Activated CD4-positive, alpha-beta T cell treated with anti-CD3 and anti-CD28 coated beads, Interleukin-2, amount 10 ng/mL, durations not matched to agents 7 days and 5 days (primary cell): ENCODE measurements at regions not wholly inside any gene's neighbourhood (a gene's known extent, or its start where the extent isn't known, plus 50 kb on each side); places are given as distances from the start of the nearest gene placed in this dataset.

Experiments used
- CTCF ChIA-PET: fragments of 350-600 bp; sonication (Branson Sonifier 250); formaldehyde crosslinking; loops from one replicate; lab custom pipeline; 2021; ENCODE audit warnings: antibody characterized with exemption; lab: Charles Lee
- POLR2A ChIA-PET: fragments of 350-600 bp; sonication (Branson Sonifier 250); formaldehyde crosslinking; loops from one replicate; lab custom pipeline; 2021; ENCODE audit warnings: antibody characterized with exemption; lab: Charles Lee
- DNase-seq: peaks from one replicate; pipeline ENCODE4 v3.0.0-alpha.2; 2020
- H3K27ac Mint-ChIP-seq: one replicate; pipeline ENCODE4 v1.8.0; 2021; ENCODE audit warnings: mild to moderate bottlenecking, moderate library complexity, mixed read lengths
- H3K27me3 Mint-ChIP-seq: one replicate; pipeline ENCODE4 v1.8.0; 2021; ENCODE audit warnings: mixed read lengths
- H3K36me3 Mint-ChIP-seq: one replicate; pipeline ENCODE4 v1.8.0; 2021; ENCODE audit warnings: low read depth, mixed read lengths
- H3K4me1 Mint-ChIP-seq: one replicate; pipeline ENCODE4 v1.8.0; 2021; ENCODE audit warnings: mixed read lengths
- H3K4me3 Mint-ChIP-seq: one replicate; pipeline ENCODE4 v1.8.0; 2021; ENCODE audit warnings: mild to moderate bottlenecking, moderate library complexity, mixed read lengths
- H3K9me3 Mint-ChIP-seq: one replicate; pipeline ENCODE4 v1.8.0; 2021; ENCODE audit warnings: mixed read lengths

DNA sequence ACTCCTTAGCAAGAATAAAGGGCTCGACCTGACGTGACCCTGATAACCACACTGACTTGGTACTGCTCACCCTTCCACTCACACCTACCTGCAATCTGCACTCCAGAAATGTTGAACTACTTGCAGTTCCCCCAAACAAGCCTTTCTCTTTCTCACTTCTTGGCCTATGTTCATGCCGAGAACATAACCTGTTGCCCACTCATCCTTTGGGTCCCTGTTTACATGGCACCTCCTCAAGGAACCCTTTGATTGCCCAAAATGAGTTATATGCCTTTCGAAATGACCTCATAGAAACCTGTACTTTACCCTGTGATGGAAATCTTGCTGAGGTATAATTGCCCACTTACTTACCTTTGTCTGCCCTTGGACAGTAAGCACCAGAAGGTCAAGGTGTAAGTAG lies 96.2 kb downstream of the TMCO5A start:
- Mint-ChIP-seq H3K36me3 (no peaks in the 10 kb centered on the region), H3K27me3 (no peaks in the 10 kb centered on the region), H3K9me3 (no peaks in the 10 kb centered on the region), H3K4me1 (no peaks in the 10 kb centered on the region), H3K27ac (no peak overlapping the region), H3K4me3 (no peak overlapping the region)
- POLR2A ChIA-PET, result no interaction called here
- DNase-seq, result no peak
- CTCF ChIA-PET, result no interaction called here

DNA sequence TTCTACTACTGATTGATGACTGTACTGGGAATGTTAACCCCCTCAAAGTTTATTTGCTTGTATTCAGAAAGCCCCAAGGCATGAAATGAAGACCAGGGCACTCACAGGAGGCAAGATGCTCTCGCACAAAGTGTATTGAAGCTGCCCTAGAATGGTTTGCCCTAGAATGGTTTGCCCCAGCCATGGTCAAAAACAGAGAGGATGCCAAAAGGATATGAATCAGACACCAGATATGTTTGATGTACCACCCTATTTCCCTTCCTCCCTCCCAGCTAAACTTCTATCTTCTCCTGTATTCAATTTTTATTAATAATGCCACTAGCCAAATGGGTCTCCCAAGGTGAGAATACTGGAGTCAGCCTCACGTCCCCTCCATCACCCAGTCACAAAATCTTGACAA lies 101.3 kb downstream of the TMCO5A start:
- Mint-ChIP-seq H3K27ac (no peak overlapping the region), H3K4me1 (no peaks in the 10 kb centered on the region), H3K36me3 (no peaks in the 10 kb centered on the region), H3K4me3 (no peak overlapping the region), H3K27me3 (peaks cover 9% of the 10 kb centered on the region), H3K9me3 (no peaks in the 10 kb centered on the region)
- POLR2A ChIA-PET, result no interaction called here
- DNase-seq, result no peak
- CTCF ChIA-PET, result interaction anchor here (0.6 kb wide), 1 partner anchor 37 kb away, joined by 4 read pairs; no protein-coding TSS in a partner anchor

DNA sequence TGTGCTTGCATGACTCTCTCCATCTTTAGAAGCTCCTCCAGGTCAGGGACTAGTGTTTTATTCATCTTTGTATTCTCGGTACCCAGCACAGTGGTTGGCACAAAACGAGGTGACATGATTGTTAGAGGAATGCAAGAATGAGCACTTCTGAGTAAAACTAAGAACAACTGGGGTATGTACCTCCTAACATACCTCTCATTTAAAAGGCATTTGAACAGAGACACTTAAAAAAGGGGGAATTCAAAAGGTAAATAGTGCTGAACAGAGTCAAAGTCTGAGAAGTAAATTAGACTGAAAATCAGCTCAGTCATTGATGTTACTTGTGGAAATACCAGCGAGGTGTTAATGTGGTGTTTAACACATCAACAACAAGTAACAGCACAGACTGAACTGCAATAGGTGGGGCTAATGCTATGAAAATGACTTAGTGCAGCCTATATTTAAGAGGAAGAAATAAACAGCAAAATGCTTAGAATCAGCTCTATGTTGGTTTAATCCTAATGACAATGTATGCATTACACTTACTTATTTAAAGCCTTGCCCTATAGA lies 102.4 kb downstream of the TMCO5A start:
- Mint-ChIP-seq H3K36me3 (no peaks in the 10 kb centered on the region), H3K27me3 (peaks cover 10% of the 10 kb centered on the region), H3K27ac (no peak overlapping the region), H3K4me1 (no peaks in the 10 kb centered on the region), H3K4me3 (no peak overlapping the region), H3K9me3 (no peaks in the 10 kb centered on the region)
- no peak for DNase-seq
- CTCF ChIA-PET, result no interaction called here
- POLR2A ChIA-PET, result no interaction called here

- H3K4me1 Mint-ChIP-seq, result peaks cover 4% of the 10 kb centered on the region
- H3K36me3 Mint-ChIP-seq, result no peaks in the 10 kb centered on the region
- H3K27me3 Mint-ChIP-seq, result peaks cover 13% of the 10 kb centered on the region
- no peaks in the 10 kb centered on the region for H3K9me3 Mint-ChIP-seq
- ChIA-PET CTCF (no interaction called here), POLR2A (no interaction called here)
- no peak overlapping the region for H3K4me3 Mint-ChIP-seq
- no peak overlapping the region for H3K27ac Mint-ChIP-seq
- DNase-seq, result no peak
Observed at GRCh38 chr15:38038659-38039442, 104.4 kb downstream of the TMCO5A start.

DNA sequence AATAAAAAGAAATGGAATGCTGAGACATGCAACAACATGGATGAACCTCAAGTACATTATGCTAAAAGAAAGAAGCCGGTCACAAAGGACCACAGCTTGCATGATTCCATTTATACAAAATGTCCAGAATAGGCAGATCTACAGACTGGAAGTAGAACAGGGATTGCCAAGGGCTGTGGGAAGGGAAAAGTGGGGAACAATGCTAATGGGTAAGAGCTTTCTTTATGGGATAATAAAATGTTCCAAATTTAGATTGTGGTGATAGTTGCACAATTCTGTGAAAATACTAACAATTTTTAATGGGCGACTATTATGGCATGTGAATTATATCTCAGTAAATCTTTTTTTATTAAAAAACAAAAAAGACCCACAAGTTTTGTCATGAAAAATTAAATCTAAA lies 106.2 kb downstream of the TMCO5A start:
- ChIA-PET CTCF (no interaction called here), POLR2A (no interaction called here)
- Mint-ChIP-seq H3K4me1 (peaks cover 4% of the 10 kb centered on the region), H3K9me3 (no peaks in the 10 kb centered on the region), H3K27me3 (peaks cover 15% of the 10 kb centered on the region), H3K27ac (no peak overlapping the region), H3K36me3 (no peaks in the 10 kb centered on the region), H3K4me3 (no peak overlapping the region)
- DNase-seq, result no peak

DNA sequence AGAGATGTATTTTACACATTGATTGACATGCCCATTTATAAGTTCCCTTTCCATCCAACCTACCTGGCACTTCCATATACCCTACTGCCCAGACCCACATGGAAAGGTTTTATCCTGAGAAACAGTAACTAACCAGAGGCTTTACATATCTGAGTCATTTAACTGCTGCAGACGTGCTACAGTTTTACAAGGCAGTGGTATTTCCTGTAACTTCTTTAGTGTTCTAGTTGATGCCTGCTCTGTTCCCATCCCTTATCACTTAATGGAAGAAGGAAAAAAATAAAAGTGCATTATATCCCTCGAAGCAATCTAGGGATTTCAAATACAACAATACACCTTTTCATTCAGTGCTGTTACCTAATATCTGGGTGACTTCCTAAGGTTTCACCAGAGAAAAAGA lies 107.1 kb downstream of the TMCO5A start:
- H3K36me3 Mint-ChIP-seq, result no peaks in the 10 kb centered on the region
- H3K9me3 Mint-ChIP-seq, result no peaks in the 10 kb centered on the region
- H3K27ac Mint-ChIP-seq, result no peak overlapping the region
- POLR2A ChIA-PET, result no interaction called here
- no peak for DNase-seq
- peaks cover 15% of the 10 kb centered on the region for H3K27me3 Mint-ChIP-seq
- H3K4me1 Mint-ChIP-seq, result peaks cover 4% of the 10 kb centered on the region
- CTCF ChIA-PET, result no interaction called here
- no peak overlapping the region for H3K4me3 Mint-ChIP-seq

- Mint-ChIP-seq H3K27me3 (peaks cover 13% of the 10 kb centered on the region), H3K4me1 (peaks cover 4% of the 10 kb centered on the region), H3K9me3 (no peaks in the 10 kb centered on the region), H3K27ac (no peak overlapping the region), H3K36me3 (no peaks in the 10 kb centered on the region), H3K4me3 (no peak overlapping the region)
- POLR2A ChIA-PET, result no interaction called here
- DNase-seq, result no peak
- CTCF ChIA-PET, result no interaction called here
Observed at GRCh38 chr15:38042211-38042610, 107.8 kb downstream of the TMCO5A start.

DNA sequence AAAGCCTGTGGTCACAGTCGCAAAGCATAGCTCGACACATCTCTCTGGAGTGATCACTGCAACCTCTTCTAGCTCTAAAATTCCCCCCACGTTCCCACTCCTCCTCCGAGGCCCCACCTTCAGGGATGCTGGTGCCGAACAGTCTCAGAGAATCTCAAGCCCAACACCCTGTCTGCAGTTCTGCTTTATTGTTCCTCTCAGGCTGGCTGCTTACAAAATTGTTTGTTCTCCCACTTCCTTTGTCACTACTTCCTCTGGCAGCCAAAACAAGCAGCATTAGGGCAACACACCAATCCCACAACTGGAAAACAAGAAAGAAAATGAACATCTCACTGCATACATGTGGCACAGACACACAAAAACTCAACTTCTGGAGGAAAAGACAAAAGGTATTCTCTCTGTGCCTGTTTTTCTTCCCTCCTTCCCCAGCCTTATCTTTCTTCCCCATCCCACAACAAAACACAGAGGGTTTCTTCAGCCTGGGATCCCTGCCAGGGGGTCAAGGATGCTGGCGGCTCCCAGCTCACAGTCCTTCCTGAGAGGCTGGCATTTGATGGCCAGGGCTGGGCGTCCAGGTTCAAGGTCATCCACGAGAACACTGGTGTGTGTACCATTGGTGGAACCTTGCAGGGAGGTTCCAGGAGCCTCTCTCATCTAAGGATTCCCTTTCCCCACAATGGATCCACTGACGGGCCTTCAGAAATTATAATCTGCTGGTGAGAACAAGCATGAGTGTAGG lies 108.4 kb downstream of the TMCO5A start:
- CTCF ChIA-PET, result no interaction called here
- POLR2A ChIA-PET, result no interaction called here
- Mint-ChIP-seq H3K27ac (no peak overlapping the region), H3K4me3 (no peak overlapping the region), H3K27me3 (peaks cover 11% of the 10 kb centered on the region), H3K9me3 (no peaks in the 10 kb centered on the region), H3K4me1 (peaks cover 4% of the 10 kb centered on the region), H3K36me3 (no peaks in the 10 kb centered on the region)
- DNase-seq, result no peak

GRCh38 chr15:38046257-38047051 lies 112.0 kb downstream of the TMCO5A start:
- ChIA-PET CTCF (no interaction called here), POLR2A (no interaction called here)
- H3K36me3 Mint-ChIP-seq, result no peaks in the 10 kb centered on the region
- H3K9me3 Mint-ChIP-seq, result no peaks in the 10 kb centered on the region
- H3K4me1 Mint-ChIP-seq, result peaks cover 4% of the 10 kb centered on the region
- no peak overlapping the region for H3K4me3 Mint-ChIP-seq
- peaks cover 11% of the 10 kb centered on the region for H3K27me3 Mint-ChIP-seq
- no peak for DNase-seq
- H3K27ac Mint-ChIP-seq, result no peak overlapping the region

- DNase-seq, result no peak
- CTCF ChIA-PET, result no interaction called here
Observed at GRCh38 chr15:38048001-38048455, 113.6 kb downstream of the TMCO5A start.

DNA sequence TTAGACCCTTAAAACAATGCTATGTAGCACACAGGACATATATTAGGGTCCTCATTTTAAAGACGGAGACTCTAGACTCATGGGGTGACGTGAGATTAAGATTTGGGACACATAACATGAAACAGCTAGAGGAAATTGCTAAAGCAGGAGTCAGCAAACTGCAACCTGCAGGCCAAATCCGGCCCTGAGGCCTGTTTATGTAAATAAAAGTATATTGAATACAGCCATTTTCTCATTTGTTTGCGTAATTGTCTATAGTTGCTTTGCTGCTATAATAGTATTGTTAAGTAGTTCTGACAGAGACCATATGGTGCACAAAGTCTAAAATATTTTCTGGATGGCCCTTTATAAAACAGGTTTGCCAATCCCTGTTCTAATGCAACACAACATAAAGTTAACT lies 115.5 kb downstream of the TMCO5A start:
- H3K9me3 Mint-ChIP-seq, result no peaks in the 10 kb centered on the region
- H3K27me3 Mint-ChIP-seq, result peaks cover 4% of the 10 kb centered on the region
- no peak overlapping the region for H3K27ac Mint-ChIP-seq
- H3K36me3 Mint-ChIP-seq, result no peaks in the 10 kb centered on the region
- no peak for DNase-seq
- no peak overlapping the region for H3K4me3 Mint-ChIP-seq
- ChIA-PET CTCF (no interaction called here), POLR2A (no interaction called here)
- no peaks in the 10 kb centered on the region for H3K4me1 Mint-ChIP-seq

More at GRCh38 chr15:38048001-38048455, 113.6 kb downstream of the TMCO5A start:
- POLR2A ChIA-PET, result no interaction called here
- Mint-ChIP-seq H3K9me3 (no peaks in the 10 kb centered on the region), H3K27ac (no peak overlapping the region), H3K27me3 (peaks cover 7% of the 10 kb centered on the region), H3K4me1 (no peaks in the 10 kb centered on the region), H3K36me3 (no peaks in the 10 kb centered on the region), H3K4me3 (no peak overlapping the region)

- Mint-ChIP-seq H3K4me3 (no peak overlapping the region), H3K27ac (no peak overlapping the region), H3K36me3 (no peaks in the 10 kb centered on the region), H3K27me3 (peaks cover 11% of the 10 kb centered on the region), H3K4me1 (no peaks in the 10 kb centered on the region), H3K9me3 (no peaks in the 10 kb centered on the region)
- ChIA-PET CTCF (no interaction called here), POLR2A (no interaction called here)
- DNase-seq, result no peak
Observed at GRCh38 chr15:38050529-38051448, 116.3 kb downstream of the TMCO5A start.
